ENCODE measurements at regions not wholly inside any gene's neighbourhood (a gene's known extent, or its start where the extent isn't known, plus 50 kb on each side); places are given as distances from the start of the nearest gene placed in this dataset.

- DNase-seq (ENCODE audit: low read depth), result no peak
These were observed 49.8 kb upstream of the AGPS start for GRCh38 chr2:177342736-177343135.
